GM18505 (cell line): ENCODE measurements at regions not wholly inside any gene's neighbourhood (a gene's known extent, or its start where the extent isn't known, plus 50 kb on each side); places are given as distances from the start of the nearest gene placed in this dataset.

Source experiments
- ATAC-seq: cut with Tn5 transposase; IDR thresholded peaks from one replicate; pipeline ENCODE4 v1.9.1; 2021; ENCODE audit not compliant: unreplicated experiment
- POLR2A ChIP-seq: IDR thresholded peaks from 4 replicates; pipeline ENCODE4 v1.6.1; 2011; ENCODE audit warnings: borderline replicate concordance; ENCODE audit not compliant: insufficient read depth, insufficient read length; ENCODE audit errors: extremely low read depth

DNA sequence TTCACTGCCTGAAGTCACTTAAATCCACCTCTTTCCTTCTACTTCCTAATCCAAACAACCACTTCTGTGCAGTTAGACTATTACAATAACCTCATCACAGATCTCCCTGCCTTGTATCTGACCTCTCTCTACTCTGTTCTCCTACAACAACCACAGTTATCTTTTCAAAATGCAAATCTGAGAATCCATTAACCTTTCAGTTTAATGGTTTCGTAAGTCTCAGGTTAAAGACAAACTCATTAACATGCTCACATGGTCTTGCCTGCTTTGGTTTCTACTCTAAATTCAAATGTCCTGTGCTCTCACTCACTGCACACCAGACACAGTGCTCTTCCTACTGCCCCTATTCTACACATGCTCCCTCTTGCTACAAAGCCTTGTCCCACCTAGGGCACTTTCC is 406.5 kb upstream of the THBS1 start:
- ATAC-seq = no peak
- TF ChIP-seq POLR2A = no peak

- no peak for TF ChIP-seq POLR2A
- ATAC-seq = no peak
These were observed 404.8 kb upstream of the THBS1 start for GRCh38 chr15:39176030-39176429.

DNA sequence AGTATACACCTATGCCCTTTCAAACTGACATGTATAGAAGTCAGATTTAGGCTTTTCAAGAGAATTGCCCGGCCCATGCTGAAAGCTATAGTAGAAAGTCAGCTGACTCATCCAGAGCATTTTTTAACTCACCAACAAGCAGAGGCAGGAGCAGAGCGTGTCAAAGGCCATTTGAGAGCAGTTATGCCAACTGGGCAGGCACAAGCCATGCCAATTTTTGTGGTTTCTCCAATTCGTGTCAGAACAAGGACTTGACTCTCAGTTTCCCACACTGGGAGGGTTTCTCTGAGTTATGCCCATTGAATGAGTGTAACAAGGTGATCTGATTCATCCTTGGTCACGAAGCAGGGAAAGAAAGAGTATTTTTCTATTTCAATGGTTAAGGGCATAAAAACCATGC is 403.3 kb upstream of the THBS1 start:
- no peak for TF ChIP-seq POLR2A
- no peak for ATAC-seq

- no peak for TF ChIP-seq POLR2A
These were observed 400.8 kb upstream of the THBS1 start for GRCh38 chr15:39180030-39180429.

GRCh38 chr15:39180483-39180933 is 400.4 kb upstream of the THBS1 start:
- ATAC-seq = no peak
- TF ChIP-seq POLR2A = no peak

More at GRCh38 chr15:39180030-39180429, 400.8 kb upstream of the THBS1 start:
- no peak for ATAC-seq

- no peak for TF ChIP-seq POLR2A
- ATAC-seq = no peak
These were observed 399.7 kb upstream of the THBS1 start for GRCh38 chr15:39181056-39181747.

- no peak for ATAC-seq
These were observed 398.9 kb upstream of the THBS1 start for GRCh38 chr15:39181940-39182339.

DNA sequence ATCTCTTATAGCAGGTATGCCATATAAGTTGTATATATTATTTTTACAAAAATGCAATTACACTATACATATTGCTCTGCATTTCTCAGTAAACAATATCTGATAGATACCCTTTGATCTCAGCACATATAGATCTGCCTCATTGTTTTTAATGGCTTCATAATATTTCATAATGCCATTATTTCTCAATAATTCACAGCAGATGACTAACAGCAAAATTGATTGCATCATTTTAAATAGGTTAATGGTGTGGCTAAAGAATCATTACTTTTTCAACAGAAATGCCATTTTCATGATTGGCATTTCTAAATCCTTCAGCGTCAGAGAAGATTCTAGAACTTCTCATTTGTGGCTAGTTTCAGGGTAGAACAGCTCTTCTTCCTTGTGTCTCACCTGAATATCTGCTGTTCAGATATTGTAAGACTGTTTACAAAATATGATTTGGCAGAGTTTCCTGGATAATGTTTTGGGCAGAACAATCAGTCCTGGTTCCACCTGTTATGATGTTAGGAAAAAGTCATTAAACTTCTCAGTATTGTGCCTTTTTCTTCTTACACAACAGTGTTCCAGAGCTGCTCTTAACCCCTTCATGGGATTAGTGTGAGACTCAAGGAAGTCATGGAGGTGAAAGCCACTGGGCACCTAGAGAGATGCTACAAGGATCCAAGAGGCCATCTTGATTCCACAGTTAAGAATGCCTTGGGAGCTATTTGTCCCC is 397.6 kb upstream of the THBS1 start:
- no peak for ATAC-seq
- no peak for TF ChIP-seq POLR2A

More at GRCh38 chr15:39181940-39182339, 398.9 kb upstream of the THBS1 start:
- TF ChIP-seq POLR2A = no peak

GRCh38 chr15:39184701-39185390 is 396.0 kb upstream of the THBS1 start:
- no peak for ATAC-seq
- no peak for TF ChIP-seq POLR2A

GRCh38 chr15:39188314-39188713 is 392.6 kb upstream of the THBS1 start:
- ATAC-seq = no peak

GRCh38 chr15:39188930-39189329 is 391.9 kb upstream of the THBS1 start:
- no peak for TF ChIP-seq POLR2A
- ATAC-seq = no peak

More at GRCh38 chr15:39188314-39188713, 392.6 kb upstream of the THBS1 start:
- no peak for TF ChIP-seq POLR2A

- ATAC-seq = no peak
- TF ChIP-seq POLR2A = no peak
These were observed 389.0 kb upstream of the THBS1 start for GRCh38 chr15:39191871-39192291.

GRCh38 chr15:39192351-39192750 is 388.5 kb upstream of the THBS1 start:
- no peak for TF ChIP-seq POLR2A
- ATAC-seq = no peak
